ENCODE measurements at regions not wholly inside any gene's neighbourhood (a gene's known extent, or its start where the extent isn't known, plus 50 kb on each side); places are given as distances from the start of the nearest gene placed in this dataset.
"Not testable (repeated sequence)": the region's sequence is repeated elsewhere in the genome, so short reads cannot be mapped to it uniquely, and the experiment has no call there.

- Histone ChIP-seq H3K9me3 (replicated peaks; ENCODE audit: control insufficient read depth, insufficient read depth, low read length) (no peaks in the 10 kb centered on the region), H3K9ac (replicated peaks; ENCODE audit: extremely low read depth, insufficient read depth, low read length) (no peak overlapping the region), H3K27ac (ENCODE audit: insufficient read depth, low read depth, low read length) (no peak overlapping the region), H3K9me1 (replicated peaks; ENCODE audit: control insufficient read depth, extremely low read depth, insufficient read depth, low read length) (no peaks in the 10 kb centered on the region), H3K4me1 (ENCODE audit: control insufficient read depth, extremely low read depth, insufficient read depth, low read length) (no peaks in the 10 kb centered on the region), H3K4me2 (ENCODE audit: insufficient read depth, low read length) (peak overlapping the region; percentile 55), H2AFZ (ENCODE audit: low read depth, low read length) (peak overlapping the region; percentile 96), H3K36me3 (ENCODE audit: control insufficient read depth in 2 of 2, extremely low read depth in 1 of 2, insufficient read depth in 2 of 2, low read length in 2 of 2) (no peaks in the 10 kb centered on the region), H4K20me1 (replicated peaks; ENCODE audit: control insufficient read depth, extremely low read depth, insufficient read depth, low read length) (no peaks in the 10 kb centered on the region), H3K27me3 (ENCODE audit: control insufficient read depth in 2 of 2, insufficient read depth in 2 of 2, low read length in 2 of 2) (peaks cover 0 to 2% of the 10 kb centered on the region in 2 experiments), H3K4me3 (replicated peaks in 1 of 3; ENCODE audit: insufficient read depth in 1 of 3, low read depth in 1 of 3, low read length in 3 of 3) (peak overlapping the region in 2 of 3 experiments; percentile 62 to 76), H3K79me2 (ENCODE audit: control insufficient read depth, insufficient read depth, low read length) (no peaks in the 10 kb centered on the region)
- no TSS peak for BruUV-seq (replicated peaks)
- dilution Hi-C loops (cut with MboI; ENCODE audit: extremely low pct_ligation_motif_present, low sequenced_read_pairs) = no loop called here
- FAIRE-seq (no peak), DNase-seq (ENCODE audit: low read depth, low spot score) (peak; percentile 9)
- TF ChIP-seq EZH2 (IDR thresholded peaks at IDR 0.05; ENCODE audit: borderline replicate concordance, low read depth, low read length, severe bottlenecking) = no peak
- TF ChIP-seq, protein P1, sequence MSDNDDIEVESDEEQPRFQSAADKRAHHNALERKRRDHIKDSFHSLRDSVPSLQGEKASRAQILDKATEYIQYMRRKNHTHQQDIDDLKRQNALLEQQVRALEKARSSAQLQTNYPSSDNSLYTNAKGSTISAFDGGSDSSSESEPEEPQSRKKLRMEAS (IDR thresholded peaks at IDR 0.05; ENCODE audit: insufficient read depth, insufficient read length) = no peak
- no peak for TF ChIP-seq CTCF (IDR thresholded peaks at IDR 0.05; ENCODE audit: extremely low read depth in 1 of 2, insufficient read depth in 1 of 2, low read depth in 1 of 2, low read length in 2 of 2)
- CTCF ChIA-PET = no interaction called here
- intact Hi-C loops (cut with micrococcal nuclease) = no loop called here
- POLR2A ChIA-PET = no interaction called here
These were observed 265.2 kb upstream of the SGCG start for GRCh38 chr13:22915442-22916082.

GRCh38 chr13:22916276-22916675, 264.5 kb upstream of the SGCG start:
- H3K4me2 ChIP-seq (ENCODE audit: insufficient read depth, low read length); FAIRE-seq; H3K4me3 ChIP-seq (replicated peaks in 1 of 3; ENCODE audit: insufficient read depth in 1 of 3, low read depth in 1 of 3, low read length in 3 of 3); H3K4me1 ChIP-seq (ENCODE audit: control insufficient read depth, extremely low read depth, insufficient read depth, low read length); intact Hi-C loops (cut with micrococcal nuclease); H3K36me3 ChIP-seq (ENCODE audit: control insufficient read depth in 2 of 2, extremely low read depth in 1 of 2, insufficient read depth in 2 of 2, low read length in 2 of 2); POLR2A ChIA-PET; H2AFZ ChIP-seq (ENCODE audit: low read depth, low read length); H4K20me1 ChIP-seq (replicated peaks; ENCODE audit: control insufficient read depth, extremely low read depth, insufficient read depth, low read length); BruUV-seq (replicated peaks); H3K9me3 ChIP-seq (replicated peaks; ENCODE audit: control insufficient read depth, insufficient read depth, low read length); H3K9ac ChIP-seq (replicated peaks; ENCODE audit: extremely low read depth, insufficient read depth, low read length); H3K27me3 ChIP-seq (ENCODE audit: control insufficient read depth in 2 of 2, insufficient read depth in 2 of 2, low read length in 2 of 2); dilution Hi-C loops (cut with MboI; ENCODE audit: extremely low pct_ligation_motif_present, low sequenced_read_pairs); H3K9me1 ChIP-seq (replicated peaks; ENCODE audit: control insufficient read depth, extremely low read depth, insufficient read depth, low read length); CTCF ChIA-PET; DNase-seq (ENCODE audit: low read depth, low spot score); H3K79me2 ChIP-seq (ENCODE audit: control insufficient read depth, insufficient read depth, low read length); H3K27ac ChIP-seq (ENCODE audit: insufficient read depth, low read depth, low read length): not testable (repeated sequence)

Measured in endothelial cell of umbilical vein (primary cell).